GM23338 (cell line): ENCODE measurements at regions not wholly inside any gene's neighbourhood (a gene's known extent, or its start where the extent isn't known, plus 50 kb on each side); places are given as distances from the start of the nearest gene placed in this dataset.

Experiments used
- ATAC-seq: fragments of 200-7000 bp; cut with Tn5 transposase; 3 replicates; pipeline ENCODE4 v1.9.1; 2020
- DNase-seq: peaks from one replicate; pipeline ENCODE4 v3.0.0-alpha.2; 2015; ENCODE audit warnings: low spot score
- H2AFZ ChIP-seq: fragments of 200-600 bp; sonication (generic); 2 replicates; pipeline ENCODE4 v1.8.0; 2016; ENCODE audit warnings: antibody characterized with exemption, mild to moderate bottlenecking, moderate library complexity
- H3F3A ChIP-seq: fragments of 200-600 bp; sonication (generic); replicated peaks from 2 replicates; pipeline ENCODE4 v1.8.0; 2017; ENCODE audit warnings: antibody characterized with exemption, mixed run types, low read depth
- H3K27ac ChIP-seq: fragments of 200-600 bp; sonication (generic); 2 replicates; pipeline ENCODE4 v1.6.1; 2016; ENCODE audit warnings: low read depth
- H3K27me3 ChIP-seq: fragments of 200-600 bp; sonication (generic); 2 replicates; pipeline ENCODE4 v1.8.0; 2016; ENCODE audit warnings: mild to moderate bottlenecking, mixed run types, moderate library complexity; ENCODE audit not compliant: insufficient read depth
- H3K36me3 ChIP-seq: fragments of 200-600 bp; sonication (generic); 2 replicates; pipeline ENCODE4 v1.8.0; 2016; ENCODE audit warnings: mild to moderate bottlenecking; ENCODE audit not compliant: insufficient read depth
- H3K4me1 ChIP-seq: fragments of 200-600 bp; sonication (generic); 2 replicates; pipeline ENCODE4 v1.8.0; 2016; ENCODE audit warnings: mild to moderate bottlenecking, moderate library complexity; ENCODE audit not compliant: insufficient read depth
- H3K4me2 ChIP-seq: fragments of 200-600 bp; sonication (generic); 2 replicates; pipeline ENCODE4 v1.7.1; 2017; ENCODE audit warnings: mixed run types
- H3K4me3 ChIP-seq: fragments of 200-600 bp; sonication (generic); 2 replicates; pipeline ENCODE4 v1.6.1; 2016; ENCODE audit warnings: mixed run types
- H3K79me2 ChIP-seq: fragments of 200-600 bp; sonication (generic); replicated peaks from 2 replicates; pipeline ENCODE4 v1.8.0; 2017; ENCODE audit warnings: mild to moderate bottlenecking; ENCODE audit not compliant: insufficient read depth
- H3K9me2 ChIP-seq: fragments of 200-600 bp; sonication (generic); 2 replicates; pipeline ENCODE4 v1.8.0; 2017; ENCODE audit not compliant: insufficient read depth
- H4K20me1 ChIP-seq: fragments of 200-600 bp; sonication (generic); replicated peaks from 2 replicates; pipeline ENCODE4 v1.8.0; 2017; ENCODE audit warnings: mild to moderate bottlenecking; ENCODE audit not compliant: insufficient read depth
- H3K27ac Mint-ChIP-seq: 2 replicates; pipeline ENCODE4 v1.8.0; 2020; ENCODE audit warnings: inconsistent platforms, mild to moderate bottlenecking, moderate library complexity, mixed read lengths
- H3K27me3 Mint-ChIP-seq: 3 replicates; pipeline ENCODE4 v1.8.0; 2022; ENCODE audit warnings: low read depth, mild to moderate bottlenecking, moderate library complexity, mixed read lengths, inconsistent platforms; ENCODE audit not compliant: insufficient read depth, poor library complexity
- H3K36me3 Mint-ChIP-seq: 3 replicates; pipeline ENCODE4 v1.8.0; 2021; ENCODE audit warnings: low read depth, mild to moderate bottlenecking, inconsistent platforms, moderate library complexity, mixed read lengths
- H3K4me1 Mint-ChIP-seq: 3 replicates; pipeline ENCODE4 v1.8.0; 2020; ENCODE audit warnings: mild to moderate bottlenecking, inconsistent platforms, mixed read lengths
- H3K4me3 Mint-ChIP-seq: 3 replicates; pipeline ENCODE4 v1.8.0; 2021; ENCODE audit warnings: moderate library complexity, mild to moderate bottlenecking, inconsistent platforms, mixed read lengths
- H3K9me3 Mint-ChIP-seq: 3 replicates; pipeline ENCODE4 v1.8.0; 2020; ENCODE audit warnings: moderate library complexity, mild to moderate bottlenecking, inconsistent platforms, mixed read lengths
- CREB1 ChIP-seq: fragments of 250-450 bp; sonication (Bioruptor Pico); IDR thresholded peaks from 2 replicates; pipeline ENCODE4 v1.5.0; 2020; ENCODE audit warnings: low read depth, mild to moderate bottlenecking, moderate library complexity
- ETS1 ChIP-seq: IDR thresholded peaks from 2 replicates; pipeline ENCODE4 v1.6.1; 2016; ENCODE audit warnings: antibody characterized with exemption
- EZH2 ChIP-seq: fragments of 200-600 bp; sonication (generic); IDR thresholded peaks from one replicate; pipeline ENCODE4 v1.8.0; 2017; ENCODE audit warnings: antibody characterized with exemption, mild to moderate bottlenecking, low read depth; ENCODE audit not compliant: unreplicated experiment
- EZH2phosphoT487 ChIP-seq: fragments of 200-600 bp; sonication (generic); IDR thresholded peaks from one replicate; pipeline ENCODE4 v1.8.1; 2018; ENCODE audit warnings: antibody characterized with exemption; ENCODE audit not compliant: unreplicated experiment
- JUNB ChIP-seq: IDR thresholded peaks from one replicate; pipeline ENCODE4 v1.6.1; 2016; ENCODE audit warnings: antibody characterized with exemption; ENCODE audit not compliant: unreplicated experiment
- NANOG ChIP-seq: IDR thresholded peaks from 2 replicates; pipeline ENCODE4 v1.6.1; 2016; ENCODE audit warnings: antibody characterized with exemption, borderline replicate concordance
- POLR2AphosphoS5 ChIP-seq: IDR thresholded peaks from 2 replicates; pipeline ENCODE4 v1.6.1; 2016; ENCODE audit warnings: antibody characterized with exemption, low read depth
- REST ChIP-seq: IDR thresholded peaks from one replicate; pipeline ENCODE4 v1.6.1; 2018; ENCODE audit warnings: antibody characterized with exemption; ENCODE audit not compliant: unreplicated experiment
- STAT1 ChIP-seq: IDR thresholded peaks from one replicate; pipeline ENCODE4 v1.6.1; 2016; ENCODE audit warnings: antibody characterized with exemption; ENCODE audit not compliant: unreplicated experiment
- ZNF114 ChIP-seq: fragments of 250-450 bp; sonication (Bioruptor Pico); IDR thresholded peaks from 2 replicates; pipeline ENCODE4 v1.5.0; 2020; ENCODE audit warnings: mild to moderate bottlenecking, moderate library complexity
- ZNF331 ChIP-seq: fragments of 250-450 bp; sonication (Bioruptor Pico); IDR thresholded peaks from 2 replicates; pipeline ENCODE4 v1.5.0; 2020; ENCODE audit warnings: low read depth, mild to moderate bottlenecking, moderate library complexity
- ZNF462 ChIP-seq: fragments of 250-450 bp; sonication (Bioruptor Pico); IDR thresholded peaks from 2 replicates; pipeline ENCODE4 v1.5.0; 2020; ENCODE audit warnings: mild to moderate bottlenecking, moderate library complexity
- TF ChIP-seq, protein P1 (sequence below), 2 experiments: fragments of 200-600 bp in 1 of 2; sonication (generic) in 1 of 2; conservative IDR thresholded peaks; 2 replicates each; pipeline versions ENCODE4 v1.5.1 to v1.6.1; 2016 to 2017; ENCODE audit warnings: antibody characterized with exemption in 2 of 2, low read depth in 2 of 2, mild to moderate bottlenecking in 2 of 2, moderate library complexity in 1 of 2

DNA sequence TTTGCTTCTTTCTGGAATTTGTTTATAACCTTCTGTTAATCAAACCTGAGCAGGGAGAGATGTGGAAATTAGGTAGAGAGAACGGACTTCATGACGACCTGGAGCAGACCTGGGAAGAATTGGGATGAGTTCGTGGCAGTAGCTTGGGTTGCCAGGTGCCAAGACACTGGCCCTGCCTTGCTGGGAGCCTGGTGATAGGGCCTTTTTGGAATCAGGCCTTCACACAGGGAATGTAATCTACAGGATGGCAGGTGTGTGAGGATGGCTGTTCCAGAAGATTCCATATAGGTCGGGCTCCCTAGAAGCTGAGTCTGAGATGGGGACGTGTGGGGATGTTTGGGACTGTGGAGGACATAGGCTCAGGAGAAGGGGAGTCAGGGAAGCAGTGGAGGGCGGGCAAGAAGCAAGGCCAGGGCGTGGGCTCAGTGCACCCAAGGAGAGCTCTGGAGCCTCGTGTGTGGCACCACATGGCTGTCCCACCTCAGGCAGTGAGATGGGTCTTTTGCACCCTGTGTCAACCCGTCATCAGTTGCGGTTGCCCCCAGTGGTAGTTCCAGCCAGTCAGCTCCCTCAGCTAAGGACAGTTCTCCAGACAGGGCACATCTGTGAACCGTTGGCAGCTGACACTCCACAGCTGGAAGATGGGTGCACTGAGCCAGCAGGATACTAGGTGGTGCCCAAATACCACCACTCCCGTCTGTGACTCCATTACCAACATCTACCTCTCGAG, 395.9 kb downstream of the MATN1 start:
- Histone ChIP-seq H3K9me2 (no peaks in the 10 kb centered on the region), H3F3A (no peaks in the 10 kb centered on the region), H2AFZ (no peak overlapping the region), H3K27ac (no peak overlapping the region), H3K4me1 (no peaks in the 10 kb centered on the region), H3K79me2 (no peaks in the 10 kb centered on the region), H3K27me3 (no peaks in the 10 kb centered on the region), H4K20me1 (no peaks in the 10 kb centered on the region), H3K4me2 (no peak overlapping the region), H3K4me3 (no peak overlapping the region), H3K36me3 (no peaks in the 10 kb centered on the region)
- Mint-ChIP-seq H3K9me3 (no peaks in the 10 kb centered on the region; the same call in 2 of the 3 replicates), H3K4me1 (peaks cover 5% of the 10 kb centered on the region; the same call in 1 of the 3 replicates), H3K27me3 (peaks cover 4% of the 10 kb centered on the region), H3K4me3 (no peak overlapping the region), H3K27ac (no peak overlapping the region), H3K36me3 (no peaks in the 10 kb centered on the region; the same call in 2 of the 3 replicates)
- TF ChIP-seq ZNF114 (CRISPR knock-in tag) (no peak), POLR2AphosphoS5 (no peak), CREB1 (CRISPR knock-in tag) (no peak), REST (no peak), JUNB (no peak), EZH2phosphoT487 (no peak), ETS1 (no peak), ZNF462 (CRISPR knock-in tag) (no peak), NANOG (no peak), EZH2 (no peak), STAT1 (no peak), ZNF331 (CRISPR knock-in tag) (no peak)
- TF ChIP-seq, protein P1, sequence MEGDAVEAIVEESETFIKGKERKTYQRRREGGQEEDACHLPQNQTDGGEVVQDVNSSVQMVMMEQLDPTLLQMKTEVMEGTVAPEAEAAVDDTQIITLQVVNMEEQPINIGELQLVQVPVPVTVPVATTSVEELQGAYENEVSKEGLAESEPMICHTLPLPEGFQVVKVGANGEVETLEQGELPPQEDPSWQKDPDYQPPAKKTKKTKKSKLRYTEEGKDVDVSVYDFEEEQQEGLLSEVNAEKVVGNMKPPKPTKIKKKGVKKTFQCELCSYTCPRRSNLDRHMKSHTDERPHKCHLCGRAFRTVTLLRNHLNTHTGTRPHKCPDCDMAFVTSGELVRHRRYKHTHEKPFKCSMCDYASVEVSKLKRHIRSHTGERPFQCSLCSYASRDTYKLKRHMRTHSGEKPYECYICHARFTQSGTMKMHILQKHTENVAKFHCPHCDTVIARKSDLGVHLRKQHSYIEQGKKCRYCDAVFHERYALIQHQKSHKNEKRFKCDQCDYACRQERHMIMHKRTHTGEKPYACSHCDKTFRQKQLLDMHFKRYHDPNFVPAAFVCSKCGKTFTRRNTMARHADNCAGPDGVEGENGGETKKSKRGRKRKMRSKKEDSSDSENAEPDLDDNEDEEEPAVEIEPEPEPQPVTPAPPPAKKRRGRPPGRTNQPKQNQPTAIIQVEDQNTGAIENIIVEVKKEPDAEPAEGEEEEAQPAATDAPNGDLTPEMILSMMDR (conservative IDR thresholded peaks at IDR 0.05; ENCODE audit: low read depth in 2 of 2): no peak
- ATAC-seq: no peak
- DNase-seq: no peak
